K562 (cell line): ENCODE measurements at regions not wholly inside any gene's neighbourhood (a gene's known extent, or its start where the extent isn't known, plus 50 kb on each side); places are given as distances from the start of the nearest gene placed in this dataset.

Source experiments
- BCL6 ChIP-seq: fragments of 250-450 bp; sonication (Bioruptor Pico); IDR thresholded peaks from 2 replicates; pipeline ENCODE4 v1.4.0; 2020
- BDP1 ChIP-seq: IDR thresholded peaks from 3 replicates; pipeline ENCODE4 v1.6.1; 2011; ENCODE audit not compliant: insufficient read length, insufficient read depth
- BHLHE40 ChIP-seq: IDR thresholded peaks from 2 replicates; pipeline ENCODE4 v1.6.1; 2011; ENCODE audit warnings: low read length, improper control_type of control experiment
- CREB1 ChIP-seq, 2 experiments: sonication (generic) in 1 of 2; formaldehyde crosslinking in 1 of 2; IDR thresholded peaks; 2 replicates each; pipeline versions ENCODE4 v1.6.1 to v1.8.0; 2012 to 2022; ENCODE audit warnings: inconsistent platforms in 1 of 2, mild to moderate bottlenecking in 1 of 2, missing genetic modification reagents in 1 of 2, moderate library complexity in 1 of 2
- CTCF ChIP-seq, 3 experiments: IDR thresholded peaks in 2 of 3; conservative IDR thresholded peaks in 1 of 3; 2 replicates each; pipeline ENCODE4 v1.5.1; 2011 to 2012; ENCODE audit warnings: low read length in 3 of 3, mild to moderate bottlenecking in 3 of 3, control low read depth in 2 of 3, improper control_type of control experiment in 1 of 3, inconsistent platforms in 1 of 3, low read depth in 1 of 3, mixed read lengths in 1 of 3, moderate library complexity in 1 of 3; ENCODE audit not compliant: insufficient read depth in 2 of 3
- IFI16 ChIP-seq: fragments of 250-450 bp; sonication (Bioruptor Pico); IDR thresholded peaks from 2 replicates; pipeline ENCODE4 v2.1.2; 2022; ENCODE audit warnings: mild to moderate bottlenecking, inconsistent platforms
- MXI1 ChIP-seq: IDR thresholded peaks from 2 replicates; pipeline ENCODE4 v1.6.1; 2011; ENCODE audit warnings: low read depth, mild to moderate bottlenecking, improper control_type of control experiment, low read length
- NRF1 ChIP-seq, 2 experiments: fragments of 450-650 bp; IDR thresholded peaks in 1 of 2; conservative IDR thresholded peaks in 1 of 2; 2 replicates each; pipeline ENCODE4 v1.6.1; 2014; ENCODE audit warnings: mild to moderate bottlenecking in 2 of 2
- TF ChIP-seq, protein P1 (sequence below): fragments of 450-650 bp; IDR thresholded peaks from 2 replicates; pipeline ENCODE4 v1.6.1; 2016; ENCODE audit warnings: borderline replicate concordance
- TF ChIP-seq, protein P2 (sequence below), 2 experiments: fragments of 200-800 bp in 1 of 2; sonication (Bioruptor generic) in 1 of 2; sonication (generic) in 1 of 2; formaldehyde crosslinking in 1 of 2; IDR thresholded peaks in 1 of 2; conservative IDR thresholded peaks in 1 of 2; 2 replicates each; pipeline versions ENCODE4 v1.5.0 to v1.6.1; 2016 to 2020; ENCODE audit warnings: missing compliant biosample characterization in 1 of 2, missing genetic modification characterization in 1 of 2, missing genetic modification reagents in 1 of 2

- TF ChIP-seq, protein P1, sequence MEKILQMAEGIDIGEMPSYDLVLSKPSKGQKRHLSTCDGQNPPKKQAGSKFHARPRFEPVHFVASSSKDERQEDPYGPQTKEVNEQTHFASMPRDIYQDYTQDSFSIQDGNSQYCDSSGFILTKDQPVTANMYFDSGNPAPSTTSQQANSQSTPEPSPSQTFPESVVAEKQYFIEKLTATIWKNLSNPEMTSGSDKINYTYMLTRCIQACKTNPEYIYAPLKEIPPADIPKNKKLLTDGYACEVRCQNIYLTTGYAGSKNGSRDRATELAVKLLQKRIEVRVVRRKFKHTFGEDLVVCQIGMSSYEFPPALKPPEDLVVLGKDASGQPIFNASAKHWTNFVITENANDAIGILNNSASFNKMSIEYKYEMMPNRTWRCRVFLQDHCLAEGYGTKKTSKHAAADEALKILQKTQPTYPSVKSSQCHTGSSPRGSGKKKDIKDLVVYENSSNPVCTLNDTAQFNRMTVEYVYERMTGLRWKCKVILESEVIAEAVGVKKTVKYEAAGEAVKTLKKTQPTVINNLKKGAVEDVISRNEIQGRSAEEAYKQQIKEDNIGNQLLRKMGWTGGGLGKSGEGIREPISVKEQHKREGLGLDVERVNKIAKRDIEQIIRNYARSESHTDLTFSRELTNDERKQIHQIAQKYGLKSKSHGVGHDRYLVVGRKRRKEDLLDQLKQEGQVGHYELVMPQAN: no peak
- no peak for TF ChIP-seq CTCF (IDR thresholded peaks at IDR 0.05 in 2 of 3, conservative IDR thresholded peaks at IDR 0.05 in 1 of 3; ENCODE audit: insufficient read depth in 2 of 3, low read depth in 1 of 3, low read length in 3 of 3)
- TF ChIP-seq, protein P2, sequence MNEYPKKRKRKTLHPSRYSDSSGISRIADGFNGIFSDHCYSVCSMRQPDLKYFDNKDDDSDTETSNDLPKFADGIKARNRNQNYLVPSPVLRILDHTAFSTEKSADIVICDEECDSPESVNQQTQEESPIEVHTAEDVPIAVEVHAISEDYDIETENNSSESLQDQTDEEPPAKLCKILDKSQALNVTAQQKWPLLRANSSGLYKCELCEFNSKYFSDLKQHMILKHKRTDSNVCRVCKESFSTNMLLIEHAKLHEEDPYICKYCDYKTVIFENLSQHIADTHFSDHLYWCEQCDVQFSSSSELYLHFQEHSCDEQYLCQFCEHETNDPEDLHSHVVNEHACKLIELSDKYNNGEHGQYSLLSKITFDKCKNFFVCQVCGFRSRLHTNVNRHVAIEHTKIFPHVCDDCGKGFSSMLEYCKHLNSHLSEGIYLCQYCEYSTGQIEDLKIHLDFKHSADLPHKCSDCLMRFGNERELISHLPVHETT (CRISPR knock-in tag; conservative IDR thresholded peaks at IDR 0.05 in 1 of 2, IDR thresholded peaks at IDR 0.05 in 1 of 2): no peak
- no peak for TF ChIP-seq CREB1 (IDR thresholded peaks at IDR 0.05)
- TF ChIP-seq CREB1 (CRISPR knock-in tag; IDR thresholded peaks at IDR 0.05): no peak
- TF ChIP-seq MXI1: no peak
- no peak for TF ChIP-seq BDP1
- no peak for TF ChIP-seq IFI16 (CRISPR knock-in tag)
- no peak for TF ChIP-seq NRF1 (conservative IDR thresholded peaks at IDR 0.05 in 1 of 2, IDR thresholded peaks at IDR 0.05 in 1 of 2)
- TF ChIP-seq BCL6 (CRISPR knock-in tag): no peak
- no peak for TF ChIP-seq BHLHE40
Observed at GRCh38 chr5:74179701-74180100, 460.8 kb downstream of the ENC1 start.
